HCT116 (cell line): ENCODE measurements at regions not wholly inside any gene's neighbourhood (a gene's known extent, or its start where the extent isn't known, plus 50 kb on each side); places are given as distances from the start of the nearest gene placed in this dataset.
A peak's percentile ranks its signal among the peaks of the same experiment; 100 is the strongest.
"Not testable (repeated sequence)": the region's sequence is repeated elsewhere in the genome, so short reads cannot be mapped to it uniquely, and the experiment has no call there.

Source experiments
- ATAC-seq: fragments of 200-7000 bp; cut with Tn5 transposase; 2 replicates; pipeline ENCODE4 v1.9.1; 2020; ENCODE audit warnings: mild to moderate bottlenecking, moderate library complexity
- BruUV-seq: library from RNA; stranded (reverse); fragments of 400-500 nt; replicated peaks from 2 replicates; lab custom pipeline; 2021; lab: Mats Ljungman, UMichigan
- CTCF ChIA-PET: fragments of 300-600 bp; sonication (Branson Sonifier 250); formaldehyde crosslinking; loops from one replicate; lab custom pipeline; 2021; ENCODE audit warnings: antibody characterized with exemption; lab: Charles Lee
- POLR2A ChIA-PET: fragments of 300-600, 350-600 bp; sonication (Branson Sonifier 250); formaldehyde crosslinking; loops from one replicate; lab custom pipeline; 2021; ENCODE audit warnings: antibody characterized with exemption; lab: Charles Lee
- RAD21 ChIA-PET, 2 experiments: fragments of 300-600 bp; sonication (Branson Sonifier 250); formaldehyde crosslinking; loops; one replicate each; lab custom pipeline; 2023; ENCODE audit warnings: low total read pairs in 2 of 2; ENCODE audit not compliant: uncharacterized antibody in 2 of 2, unreplicated experiment in 2 of 2, low non-redundant PET in 1 of 2; lab: Charles Lee
- DNase-seq: peaks from one replicate; pipeline ENCODE4 v3.0.0-alpha.2; 2010; ENCODE audit warnings: low read depth, low spot score
- H2AFZ ChIP-seq: fragments of 200-600 bp; shearing (Covaris generic), sonication (generic); 2 replicates; pipeline ENCODE4 v1.6.1; 2017; ENCODE audit warnings: low read depth, mixed run types, mixed read lengths, antibody characterized with exemption, low read length; ENCODE audit not compliant: poor library complexity, severe bottlenecking
- H3K27ac ChIP-seq: 2 replicates; pipeline ENCODE4 v1.5.1; 2012; ENCODE audit warnings: low read depth, low read length
- H3K27me3 ChIP-seq: fragments of 200-600 bp; sonication (generic); 2 replicates; pipeline ENCODE4 v1.6.1; 2016; ENCODE audit warnings: mixed run types, low read length, mixed read lengths; ENCODE audit not compliant: insufficient read depth
- H3K36me3 ChIP-seq, 2 experiments: fragments of 200-500 bp in 1 of 2; fragments of 200-600 bp in 1 of 2; sonication (Bioruptor generic) in 1 of 2; sonication (generic) in 1 of 2; 2 replicates each; pipeline versions ENCODE4 v1.5.1 to v1.6.1; 2014 to 2016; ENCODE audit warnings: low read length in 2 of 2, inconsistent platforms in 1 of 2, mixed read lengths in 1 of 2, mixed run types in 1 of 2; ENCODE audit not compliant: insufficient read depth in 2 of 2, control insufficient read depth in 1 of 2
- H3K4me1 ChIP-seq, 2 experiments: fragments of 200-600 bp in 1 of 2; sonication (generic) in 1 of 2; 2 replicates each; pipeline versions ENCODE4 v1.5.1 to v1.6.1; 2012 to 2017; ENCODE audit warnings: low read length in 2 of 2, inconsistent platforms in 1 of 2, mild to moderate bottlenecking in 1 of 2, mixed read lengths in 1 of 2, mixed run types in 1 of 2, moderate library complexity in 1 of 2; ENCODE audit not compliant: insufficient read depth in 2 of 2, control insufficient read depth in 1 of 2
- H3K4me2 ChIP-seq: fragments of 200-600 bp; sonication (generic); 2 replicates; pipeline ENCODE4 v1.6.1; 2017; ENCODE audit warnings: mixed run types, low read length, mixed read lengths
- H3K4me3 ChIP-seq, 2 experiments: fragments of 200-600 bp in 1 of 2; sonication (generic) in 1 of 2; replicated peaks in 1 of 2; 2 replicates each; pipeline ENCODE4 v1.5.1; 2011 to 2016; ENCODE audit warnings: low read length in 2 of 2, control low read depth in 1 of 2, low read depth in 1 of 2, mild to moderate bottlenecking in 1 of 2, mixed read lengths in 1 of 2, mixed run types in 1 of 2
- H3K79me2 ChIP-seq: fragments of 200-600 bp; sonication (generic); 2 replicates; pipeline ENCODE4 v1.6.1; 2017; ENCODE audit warnings: mild to moderate bottlenecking, mixed run types, low read length, moderate library complexity, mixed read lengths; ENCODE audit not compliant: insufficient read depth
- H3K9ac ChIP-seq: fragments of 200-600 bp; sonication (generic); 2 replicates; pipeline ENCODE4 v1.6.1; 2016; ENCODE audit warnings: low read length, mixed read lengths
- H3K9me2 ChIP-seq: fragments of 200-600 bp; sonication (generic), shearing (Covaris generic); 2 replicates; pipeline ENCODE4 v1.6.1; 2017; ENCODE audit warnings: mixed run types, mild to moderate bottlenecking, moderate library complexity; ENCODE audit not compliant: insufficient read depth
- H3K9me3 ChIP-seq, 2 experiments: fragments of 200-500 bp in 1 of 2; fragments of 200-600 bp in 1 of 2; sonication (Bioruptor generic) in 1 of 2; sonication (generic) in 1 of 2; 2 replicates each; pipeline ENCODE4 v1.6.1; 2014 to 2017; ENCODE audit warnings: low read length in 2 of 2, mixed read lengths in 2 of 2, inconsistent platforms in 1 of 2, low read depth in 1 of 2, mild to moderate bottlenecking in 1 of 2, mixed run types in 1 of 2, moderate library complexity in 1 of 2; ENCODE audit not compliant: control insufficient read depth in 1 of 2, insufficient read depth in 1 of 2
- H4K20me1 ChIP-seq: fragments of 200-600 bp; sonication (generic), shearing (Covaris generic); 2 replicates; pipeline ENCODE4 v1.6.1; 2017; ENCODE audit warnings: mixed run types, mild to moderate bottlenecking, moderate library complexity; ENCODE audit not compliant: insufficient read depth
- CEBPB ChIP-seq: IDR thresholded peaks from 2 replicates; pipeline ENCODE4 v1.6.1; 2012; ENCODE audit warnings: low read depth
- ELF1 ChIP-seq: IDR thresholded peaks from 2 replicates; pipeline ENCODE4 v1.6.1; 2012; ENCODE audit warnings: low read depth, borderline replicate concordance
- FOSL1 ChIP-seq: IDR thresholded peaks from 2 replicates; pipeline ENCODE4 v1.6.1; 2012; ENCODE audit warnings: low read depth
- RAD21 ChIP-seq: IDR thresholded peaks from 2 replicates; pipeline ENCODE4 v1.6.1; 2012; ENCODE audit warnings: low read depth, mild to moderate bottlenecking
- REST ChIP-seq: IDR thresholded peaks from 2 replicates; pipeline ENCODE4 v1.6.1; 2012; ENCODE audit warnings: low read depth
- SRF ChIP-seq: IDR thresholded peaks from 2 replicates; pipeline ENCODE4 v1.6.1; 2012; ENCODE audit warnings: low read depth
- YY1 ChIP-seq: IDR thresholded peaks from 2 replicates; pipeline ENCODE4 v1.6.1; 2011; ENCODE audit warnings: low read length, low read depth, moderate library complexity, mild to moderate bottlenecking; ENCODE audit not compliant: insufficient replicate concordance; ENCODE audit errors: extremely low read depth
- ZFX ChIP-seq: fragments of 450-650 bp; IDR thresholded peaks from 2 replicates; pipeline ENCODE4 v1.6.1; 2017
- intact Hi-C: fragments of 100-400 bp; cut with micrococcal nuclease; formaldehyde crosslinking; loops from 2 replicates; pipeline ENCODE4 v1.10.0; 2022
- TF ChIP-seq, protein P1 (sequence below): IDR thresholded peaks from 2 replicates; pipeline ENCODE4 v1.6.1; 2012

DNA sequence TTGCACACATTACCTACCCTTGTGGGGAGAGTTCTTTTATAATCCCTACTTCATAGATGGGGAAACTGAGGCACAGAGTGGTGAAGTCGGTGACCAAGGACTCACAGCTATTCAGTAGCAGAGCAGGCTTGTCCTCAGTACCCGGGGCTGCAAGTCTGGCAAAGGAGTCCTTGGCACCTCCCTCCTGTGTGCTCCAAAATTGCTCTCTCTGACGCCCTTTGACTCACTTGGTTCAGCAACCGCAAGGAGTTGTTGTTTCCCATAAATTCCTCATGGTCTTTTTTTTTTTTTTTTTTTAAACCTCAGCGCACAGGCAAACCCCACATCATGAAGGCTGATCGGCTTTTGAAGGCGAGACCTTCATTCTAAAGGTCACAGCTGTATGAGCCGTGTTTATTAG is 143.2 kb downstream of the CEBPB start:
- intact Hi-C loops, result no loop called here
- ChIA-PET CTCF (no interaction called here), POLR2A (no interaction called here), RAD21 (no interaction called here)
- Histone ChIP-seq H3K4me1 (peaks cover 10 to 23% of the 10 kb centered on the region in 2 experiments; a peak in 3 of 4 replicates), H3K27me3 (no peaks in the 10 kb centered on the region), H3K9me2 (no peaks in the 10 kb centered on the region), H2AFZ (no peak overlapping the region), H3K4me3 (no peak overlapping the region), H3K27ac (no peak overlapping the region), H3K36me3 (no peaks in the 10 kb centered on the region), H4K20me1 (no peaks in the 10 kb centered on the region), H3K79me2 (no peaks in the 10 kb centered on the region), H3K9me3 (no peaks in the 10 kb centered on the region), H3K9ac (no peak overlapping the region), H3K4me2 (no peak overlapping the region)
- no peak for ATAC-seq
- BruUV-seq, result no TSS peak
- DNase-seq, result no peak
- TF ChIP-seq ZFX (no peak), RAD21 (no peak), YY1 (no peak), CEBPB (no peak), REST (no peak), FOSL1 (no peak), ELF1 (no peak), SRF (no peak)
- TF ChIP-seq, protein P1, sequence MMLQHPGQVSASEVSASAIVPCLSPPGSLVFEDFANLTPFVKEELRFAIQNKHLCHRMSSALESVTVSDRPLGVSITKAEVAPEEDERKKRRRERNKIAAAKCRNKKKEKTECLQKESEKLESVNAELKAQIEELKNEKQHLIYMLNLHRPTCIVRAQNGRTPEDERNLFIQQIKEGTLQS, result no peak

GRCh38 chr20:50334512-50334911 is 143.9 kb downstream of the CEBPB start:
- BruUV-seq, H3K9ac ChIP-seq, H3K27me3 ChIP-seq, POLR2A ChIA-PET, H3K9me2 ChIP-seq, H3K4me3 ChIP-seq, H3K27ac ChIP-seq, CTCF ChIA-PET, ATAC-seq, intact Hi-C loops, H4K20me1 ChIP-seq, DNase-seq, H3K79me2 ChIP-seq, H2AFZ ChIP-seq, H3K36me3 ChIP-seq, H3K9me3 ChIP-seq: not testable (repeated sequence)
- Histone ChIP-seq H3K4me1 (peaks cover 10 to 23% of the 10 kb centered on the region in 2 experiments; a peak in 3 of 4 replicates), H3K4me2 (peak overlapping the region; percentile 31; the same call in 1 of the 2 replicates)
- RAD21 ChIA-PET, result interaction anchor here in 1 of 2 experiments (0.7 kb wide), 1 partner anchor 222 kb away, joined by 3 read pairs; no protein-coding TSS in a partner anchor
